IPS-NIHi7 (cell line): ENCODE measurements at regions not wholly inside any gene's neighbourhood (a gene's known extent, or its start where the extent isn't known, plus 50 kb on each side); places are given as distances from the start of the nearest gene placed in this dataset.
A peak's percentile ranks its signal among the peaks of the same experiment; 100 is the strongest.

ENCODE experiments used
- DNase-seq: peaks from one replicate; pipeline ENCODE4 v3.0.0; 2012; ENCODE audit warnings: mixed read lengths; ENCODE audit errors: extremely low spot score

- DNase-seq = no peak
These were observed 260.5 kb downstream of the CCDC85A start for GRCh38 chr2:56444339-56444738.

GRCh38 chr2:56448403-56449001, 264.7 kb downstream of the CCDC85A start:
- no peak for DNase-seq

GRCh38 chr2:56449002-56449431, 265.2 kb downstream of the CCDC85A start:
- DNase-seq = no peak

DNA sequence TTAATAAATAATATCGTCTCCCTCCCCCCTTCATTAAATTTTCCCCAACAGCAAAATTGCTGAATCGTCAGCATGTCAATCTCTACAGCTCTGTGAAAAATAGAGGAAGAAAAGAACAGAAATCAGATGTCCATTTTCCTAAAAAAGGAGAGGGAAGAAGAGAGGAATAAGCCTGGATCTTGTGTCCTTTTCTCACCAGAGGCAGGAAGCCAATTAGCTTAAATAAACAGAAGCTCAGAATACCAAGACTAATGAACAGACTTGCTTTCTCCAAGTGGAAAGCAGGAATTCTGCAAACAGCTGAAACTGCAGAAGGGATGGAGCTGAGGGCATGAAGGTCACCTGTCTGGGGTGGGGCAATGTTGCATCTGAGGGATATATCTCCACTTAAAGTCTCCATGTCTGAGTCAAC, 265.7 kb downstream of the CCDC85A start:
- peak; percentile 15 for DNase-seq

DNA sequence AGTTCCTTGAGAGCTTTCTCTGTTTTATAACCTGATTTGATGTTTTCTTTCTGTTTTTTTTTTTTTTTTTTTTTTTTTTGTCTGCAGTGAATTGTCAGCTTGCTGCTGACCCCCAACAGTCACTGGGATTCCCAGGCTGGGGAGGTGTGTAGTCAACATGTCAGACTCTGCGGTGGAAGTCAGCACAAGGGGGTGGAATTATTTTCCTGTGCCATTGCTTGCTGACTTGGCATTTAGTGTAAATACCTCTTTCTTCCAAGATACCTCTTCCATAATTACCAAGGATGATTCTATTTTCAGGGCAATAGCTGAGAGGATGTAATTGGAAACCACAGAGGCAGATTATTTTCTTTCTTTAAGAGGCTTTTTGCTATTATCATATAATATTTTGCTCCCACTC, 266.3 kb downstream of the CCDC85A start:
- DNase-seq = no peak

DNA sequence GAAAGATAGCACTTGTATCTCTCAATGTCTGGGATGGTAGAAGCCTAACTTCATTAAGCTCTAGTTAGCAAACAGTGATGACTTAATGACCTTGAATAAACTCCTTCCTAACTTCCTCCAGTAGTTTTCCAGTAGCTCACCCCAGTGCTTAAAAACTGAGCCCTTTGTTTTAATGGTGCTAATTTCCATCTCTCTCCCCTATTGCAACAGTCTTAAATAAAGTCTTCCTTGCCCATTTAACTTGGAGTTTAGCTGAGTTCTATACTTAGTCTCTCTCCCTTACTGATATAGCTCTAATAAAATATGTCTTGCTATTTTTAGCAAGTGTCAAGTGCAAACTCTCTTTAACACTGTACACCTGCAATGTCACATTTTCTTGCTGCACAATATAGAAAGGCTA, 267.0 kb downstream of the CCDC85A start:
- DNase-seq = no peak

DNA sequence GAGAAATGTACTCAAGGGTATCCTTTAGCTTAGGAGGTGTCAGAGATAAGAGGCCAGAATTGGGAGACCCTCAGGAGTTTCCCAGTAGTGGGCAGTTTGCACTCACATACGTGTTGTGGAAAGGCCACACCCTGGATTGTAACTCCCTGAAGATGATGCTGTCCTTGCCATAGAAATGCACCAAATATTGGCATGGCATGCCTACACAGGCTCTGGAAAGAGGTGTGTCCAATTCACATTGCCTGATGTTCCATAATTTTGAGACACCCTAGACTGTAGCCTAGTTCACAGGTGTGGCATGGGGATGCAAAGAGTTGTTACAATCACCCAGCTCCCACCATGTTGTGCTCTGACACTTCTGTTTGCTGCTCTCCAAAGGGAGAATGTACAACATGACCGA, 271.9 kb downstream of the CCDC85A start:
- no peak for DNase-seq

- DNase-seq = no peak
These were observed 273.0 kb downstream of the CCDC85A start for GRCh38 chr2:56456791-56457190.

DNA sequence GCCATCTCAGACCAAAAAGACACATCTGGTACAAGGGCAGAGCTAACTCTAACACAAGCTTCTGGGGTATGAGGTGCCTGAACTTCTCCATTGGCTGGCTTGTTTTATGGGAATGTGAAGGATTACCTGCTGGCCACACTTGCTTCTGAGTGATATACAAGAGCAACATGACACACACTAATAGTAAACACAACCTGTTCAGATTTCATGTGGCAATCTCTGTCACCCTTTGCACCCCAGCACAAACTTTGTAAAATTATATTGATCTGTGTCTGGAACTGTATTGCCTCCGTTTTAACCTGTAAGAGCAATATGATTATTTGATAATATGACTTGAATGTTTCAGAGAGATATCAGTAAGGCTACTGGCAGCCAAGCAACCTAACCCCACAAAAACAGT, 276.7 kb downstream of the CCDC85A start:
- no peak for DNase-seq

GRCh38 chr2:56464066-56464465, 280.3 kb downstream of the CCDC85A start:
- DNase-seq = no peak

GRCh38 chr2:56464613-56465012, 280.8 kb downstream of the CCDC85A start:
- DNase-seq = no peak

DNA sequence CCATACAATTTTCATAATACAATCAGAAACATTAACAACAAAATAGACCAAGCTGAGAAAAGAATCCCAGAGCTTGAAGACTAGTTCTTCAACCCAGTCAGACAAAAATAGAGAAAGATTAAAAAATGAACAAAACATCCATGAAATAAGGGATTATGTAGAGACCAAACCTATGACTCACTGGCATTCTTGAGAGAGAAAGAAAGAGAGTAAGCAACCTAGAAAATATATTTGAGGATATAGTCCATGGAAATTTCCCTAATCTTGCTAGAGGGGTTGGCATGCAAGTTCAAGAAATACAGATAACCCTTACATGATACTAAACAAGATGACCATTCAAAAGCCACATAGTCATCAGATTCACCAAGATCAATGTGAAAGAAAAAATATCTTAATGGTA, 281.7 kb downstream of the CCDC85A start:
- DNase-seq = no peak

DNA sequence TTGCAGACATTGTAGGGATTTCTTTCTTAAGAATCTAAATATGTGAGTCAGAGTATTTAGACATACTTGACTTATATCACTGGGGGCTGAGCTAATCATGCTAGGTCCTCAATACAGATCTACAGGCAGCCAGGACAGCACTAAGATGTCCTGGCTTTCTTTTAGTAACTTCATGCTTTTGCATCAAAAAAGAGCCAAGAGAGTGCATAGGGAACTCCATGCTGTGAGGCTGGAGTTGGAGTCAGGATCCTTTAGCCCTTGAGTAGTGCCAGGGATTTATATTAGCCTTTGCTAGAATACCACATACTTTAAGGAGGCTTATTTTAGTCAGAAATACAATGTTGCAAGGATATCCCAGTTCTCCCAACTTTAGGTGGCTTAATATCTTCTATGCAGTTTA, 289.7 kb downstream of the CCDC85A start:
- peak; percentile 19 for DNase-seq

GRCh38 chr2:56474412-56475158, 290.8 kb downstream of the CCDC85A start:
- DNase-seq = no peak

DNA sequence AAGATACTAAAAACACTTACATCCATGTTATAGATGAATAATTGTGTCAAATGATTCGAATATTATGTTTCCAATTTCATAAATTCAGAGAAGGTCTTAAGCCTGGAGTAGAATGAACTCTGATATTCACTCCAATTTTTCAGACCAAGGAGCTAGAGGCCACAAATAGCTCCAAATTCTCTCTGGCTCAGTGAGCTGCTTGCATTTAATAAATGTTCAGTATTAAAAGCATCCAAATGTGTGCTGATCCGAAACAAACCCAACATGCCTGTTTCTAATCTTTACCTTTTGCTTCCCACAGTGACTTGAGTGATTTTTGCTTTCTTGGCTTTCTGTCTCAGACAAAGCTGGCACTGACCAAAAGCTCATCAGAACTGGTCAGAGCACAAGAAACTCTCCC, 291.4 kb downstream of the CCDC85A start:
- no peak for DNase-seq

GRCh38 chr2:56476509-56477071, 292.8 kb downstream of the CCDC85A start:
- DNase-seq = no peak

DNA sequence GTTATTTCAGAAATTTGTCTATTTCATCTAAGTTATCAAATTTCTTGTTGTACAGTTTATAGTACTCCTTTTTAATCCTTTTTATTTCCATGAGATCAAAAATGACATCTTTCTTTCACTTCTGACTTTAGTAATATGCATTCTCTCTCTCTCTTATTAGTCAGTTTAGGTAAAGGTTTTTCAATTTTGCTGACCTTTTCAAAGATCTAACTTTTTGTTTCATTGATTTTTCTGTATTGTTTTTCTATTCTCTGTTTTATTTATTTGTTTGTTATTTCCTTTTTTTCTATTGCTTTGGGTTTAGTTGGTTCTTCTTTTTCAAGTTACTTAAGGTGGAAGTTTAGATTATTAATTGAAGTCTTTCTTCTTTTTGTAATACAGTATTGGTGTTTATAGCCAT, 294.2 kb downstream of the CCDC85A start:
- no peak for DNase-seq

DNA sequence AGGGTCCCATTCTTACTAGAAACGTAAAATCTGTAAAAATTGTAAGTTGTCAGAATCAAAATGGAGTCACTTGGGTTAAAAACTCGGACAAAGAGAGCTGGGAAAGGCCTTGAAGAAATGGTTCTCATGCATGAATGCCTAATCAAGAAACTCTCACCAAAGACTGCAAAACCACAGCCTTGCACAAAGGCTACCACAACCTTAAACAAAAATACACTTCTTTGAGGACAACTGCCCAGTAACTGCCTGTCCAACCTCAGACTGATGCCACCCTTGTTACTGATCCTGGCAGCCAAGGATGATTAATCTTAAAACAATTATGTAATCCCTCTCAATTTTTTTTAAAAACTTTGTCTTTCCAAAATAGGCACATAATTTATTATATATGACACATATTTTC, 299.3 kb downstream of the CCDC85A start:
- DNase-seq = no peak

DNA sequence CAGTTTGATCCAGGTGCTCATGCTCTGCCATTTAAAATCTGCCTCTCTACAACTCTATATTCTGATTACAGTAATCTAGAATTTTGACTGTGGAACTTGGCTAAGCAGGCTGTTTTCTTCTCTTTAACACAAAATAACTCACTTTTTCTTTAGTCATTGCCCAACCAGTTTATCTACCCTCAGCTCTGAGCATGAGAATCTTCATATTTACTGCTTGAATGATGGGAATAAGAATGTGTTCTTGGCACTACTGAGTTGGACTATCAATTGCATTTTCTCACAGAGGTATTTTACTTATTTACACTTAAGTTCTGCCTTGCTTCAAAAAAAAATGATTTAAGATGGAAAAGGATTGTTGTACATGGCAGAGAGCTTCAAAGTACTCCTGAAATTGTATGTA, 301.1 kb downstream of the CCDC85A start:
- DNase-seq = no peak

DNA sequence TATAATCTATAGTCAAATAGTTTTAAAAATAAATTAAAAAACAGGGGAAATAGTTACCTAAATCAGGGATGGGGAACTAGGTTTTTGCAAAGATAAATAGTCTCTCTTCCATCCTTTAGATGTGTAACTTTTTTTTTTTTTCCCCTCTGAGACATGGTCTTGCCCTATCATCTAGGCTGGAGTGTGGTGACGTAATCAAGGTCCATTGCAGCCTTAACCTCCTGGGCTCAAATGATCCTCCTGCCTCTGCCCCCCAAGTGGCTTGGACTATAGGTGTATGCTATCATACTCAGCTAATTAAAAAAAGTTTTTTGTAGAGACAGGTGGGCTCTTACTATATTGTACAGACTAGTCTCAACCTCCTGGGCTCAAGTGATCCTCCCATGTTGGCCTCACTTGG, 316.5 kb downstream of the CCDC85A start:
- no peak for DNase-seq

GRCh38 chr2:56502616-56503015, 318.8 kb downstream of the CCDC85A start:
- DNase-seq = no peak

DNA sequence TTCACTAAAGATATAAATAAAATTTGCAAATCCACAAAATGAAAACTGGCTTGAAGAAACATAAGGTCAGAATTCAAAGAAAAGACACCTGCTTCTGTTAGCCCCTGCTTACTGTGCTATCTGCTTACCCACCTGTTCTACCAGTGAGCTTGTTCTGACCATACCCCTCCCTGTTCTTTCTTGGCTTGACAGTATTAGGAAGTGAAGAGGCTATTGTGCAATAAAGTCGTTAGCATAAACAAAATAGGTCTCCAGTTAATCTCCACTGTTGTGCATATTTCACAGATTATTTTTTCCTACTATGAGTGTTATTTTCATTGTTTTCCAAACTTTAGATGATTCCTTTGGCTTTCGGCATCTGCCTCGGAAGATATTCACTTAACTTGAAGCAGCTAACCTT, 322.1 kb downstream of the CCDC85A start:
- DNase-seq = no peak

DNA sequence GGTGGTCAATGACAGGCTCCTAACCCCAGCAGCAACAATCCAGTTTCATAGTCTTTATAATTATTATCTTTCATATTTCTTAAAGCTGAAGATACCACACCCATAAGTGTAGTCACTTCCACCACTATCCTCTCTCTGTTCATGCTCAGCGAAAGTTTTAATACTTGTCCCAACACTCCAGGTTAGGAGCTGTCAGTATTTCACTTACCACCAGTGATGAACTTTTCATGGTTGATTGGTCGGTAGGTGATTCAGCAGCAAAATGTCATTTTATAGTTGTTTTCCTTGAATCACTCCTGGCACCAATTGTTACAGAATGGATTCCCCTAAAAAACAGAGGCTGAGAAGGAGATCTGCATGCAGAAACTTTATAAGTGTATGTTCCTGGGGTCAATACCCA, 324.9 kb downstream of the CCDC85A start:
- DNase-seq = no peak
